ENCODE measurements at regions not wholly inside any gene's neighbourhood (a gene's known extent, or its start where the extent isn't known, plus 50 kb on each side); places are given as distances from the start of the nearest gene placed in this dataset.

DNA sequence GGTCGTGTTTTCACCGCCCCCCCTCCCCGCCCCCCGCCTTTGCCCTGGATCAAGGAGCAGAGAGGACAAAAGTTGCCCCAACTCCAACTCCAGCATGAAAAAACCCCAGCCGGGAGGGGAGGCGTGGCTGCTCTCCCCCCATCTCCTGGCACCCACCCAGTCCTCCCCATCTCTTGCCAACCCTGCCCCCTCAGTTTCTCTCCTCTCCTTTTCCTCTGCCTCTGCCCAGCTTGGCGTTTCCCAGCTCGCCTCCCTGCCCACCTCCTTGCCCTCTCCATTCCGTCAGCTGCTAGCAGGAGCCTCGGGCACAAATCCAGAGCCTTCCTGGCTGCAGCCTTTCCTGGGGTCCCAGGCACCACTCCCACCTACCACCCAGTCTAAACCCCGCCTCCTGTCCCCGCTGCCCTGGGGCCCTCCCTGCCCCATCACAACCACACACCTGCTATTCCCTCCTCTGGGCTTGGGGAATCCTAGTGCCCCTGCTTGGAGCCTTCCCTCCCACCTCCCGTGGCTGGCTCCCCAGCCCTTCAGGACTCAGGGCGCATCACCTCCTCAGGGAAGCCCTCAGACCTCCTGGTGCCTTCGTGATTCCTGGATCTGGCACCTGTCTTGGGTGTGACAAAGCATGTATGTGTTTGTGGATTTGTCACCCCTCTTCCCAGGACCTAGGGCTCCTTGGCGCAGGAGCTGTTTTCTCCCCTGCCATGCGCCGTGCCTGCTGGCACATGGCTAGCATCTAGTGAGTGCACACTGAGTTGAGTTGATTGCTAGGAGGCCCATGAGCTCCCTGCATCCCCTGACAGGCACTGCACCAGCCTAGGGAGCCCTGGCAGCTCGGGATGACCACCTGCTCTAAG lies 209.1 kb downstream of the TFCP2L1 start:
- H3K27me3 ChIP-seq (ENCODE audit: insufficient read depth, low read depth, low read length): peaks cover 11% of the 10 kb centered on the region
- H3K4me2 ChIP-seq (ENCODE audit: low read length): no peak overlapping the region
- no peaks in the 10 kb centered on the region for H3K36me3 ChIP-seq (ENCODE audit: insufficient read depth, low read length)
- no peaks in the 10 kb centered on the region for H4K20me1 ChIP-seq (ENCODE audit: insufficient read depth)
- H3K9ac ChIP-seq (ENCODE audit: low read length): no peak overlapping the region
- no peaks in the 10 kb centered on the region for H3F3A ChIP-seq (ENCODE audit: insufficient read depth, low read length, poor library complexity, severe bottlenecking)
- H3K79me2 ChIP-seq (replicated peaks; ENCODE audit: insufficient read depth, low read length): no peaks in the 10 kb centered on the region
- no peak overlapping the region for H3K4me3 ChIP-seq (ENCODE audit: low read length)
- TF ChIP-seq TAF1 (IDR thresholded peaks at IDR 0.05; ENCODE audit: low read depth): no peak
- no peak for TF ChIP-seq POLR2AphosphoS5 (IDR thresholded peaks at IDR 0.05)
- TF ChIP-seq, protein P1, sequence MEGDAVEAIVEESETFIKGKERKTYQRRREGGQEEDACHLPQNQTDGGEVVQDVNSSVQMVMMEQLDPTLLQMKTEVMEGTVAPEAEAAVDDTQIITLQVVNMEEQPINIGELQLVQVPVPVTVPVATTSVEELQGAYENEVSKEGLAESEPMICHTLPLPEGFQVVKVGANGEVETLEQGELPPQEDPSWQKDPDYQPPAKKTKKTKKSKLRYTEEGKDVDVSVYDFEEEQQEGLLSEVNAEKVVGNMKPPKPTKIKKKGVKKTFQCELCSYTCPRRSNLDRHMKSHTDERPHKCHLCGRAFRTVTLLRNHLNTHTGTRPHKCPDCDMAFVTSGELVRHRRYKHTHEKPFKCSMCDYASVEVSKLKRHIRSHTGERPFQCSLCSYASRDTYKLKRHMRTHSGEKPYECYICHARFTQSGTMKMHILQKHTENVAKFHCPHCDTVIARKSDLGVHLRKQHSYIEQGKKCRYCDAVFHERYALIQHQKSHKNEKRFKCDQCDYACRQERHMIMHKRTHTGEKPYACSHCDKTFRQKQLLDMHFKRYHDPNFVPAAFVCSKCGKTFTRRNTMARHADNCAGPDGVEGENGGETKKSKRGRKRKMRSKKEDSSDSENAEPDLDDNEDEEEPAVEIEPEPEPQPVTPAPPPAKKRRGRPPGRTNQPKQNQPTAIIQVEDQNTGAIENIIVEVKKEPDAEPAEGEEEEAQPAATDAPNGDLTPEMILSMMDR (IDR thresholded peaks at IDR 0.05; ENCODE audit: poor library complexity, severe bottlenecking): no peak
- no peak for TF ChIP-seq RAD21 (conservative IDR thresholded peaks at IDR 0.05)
- TF ChIP-seq EP300 (conservative IDR thresholded peaks at IDR 0.05; ENCODE audit: poor library complexity, severe bottlenecking): no peak
- TF ChIP-seq, protein P2, sequence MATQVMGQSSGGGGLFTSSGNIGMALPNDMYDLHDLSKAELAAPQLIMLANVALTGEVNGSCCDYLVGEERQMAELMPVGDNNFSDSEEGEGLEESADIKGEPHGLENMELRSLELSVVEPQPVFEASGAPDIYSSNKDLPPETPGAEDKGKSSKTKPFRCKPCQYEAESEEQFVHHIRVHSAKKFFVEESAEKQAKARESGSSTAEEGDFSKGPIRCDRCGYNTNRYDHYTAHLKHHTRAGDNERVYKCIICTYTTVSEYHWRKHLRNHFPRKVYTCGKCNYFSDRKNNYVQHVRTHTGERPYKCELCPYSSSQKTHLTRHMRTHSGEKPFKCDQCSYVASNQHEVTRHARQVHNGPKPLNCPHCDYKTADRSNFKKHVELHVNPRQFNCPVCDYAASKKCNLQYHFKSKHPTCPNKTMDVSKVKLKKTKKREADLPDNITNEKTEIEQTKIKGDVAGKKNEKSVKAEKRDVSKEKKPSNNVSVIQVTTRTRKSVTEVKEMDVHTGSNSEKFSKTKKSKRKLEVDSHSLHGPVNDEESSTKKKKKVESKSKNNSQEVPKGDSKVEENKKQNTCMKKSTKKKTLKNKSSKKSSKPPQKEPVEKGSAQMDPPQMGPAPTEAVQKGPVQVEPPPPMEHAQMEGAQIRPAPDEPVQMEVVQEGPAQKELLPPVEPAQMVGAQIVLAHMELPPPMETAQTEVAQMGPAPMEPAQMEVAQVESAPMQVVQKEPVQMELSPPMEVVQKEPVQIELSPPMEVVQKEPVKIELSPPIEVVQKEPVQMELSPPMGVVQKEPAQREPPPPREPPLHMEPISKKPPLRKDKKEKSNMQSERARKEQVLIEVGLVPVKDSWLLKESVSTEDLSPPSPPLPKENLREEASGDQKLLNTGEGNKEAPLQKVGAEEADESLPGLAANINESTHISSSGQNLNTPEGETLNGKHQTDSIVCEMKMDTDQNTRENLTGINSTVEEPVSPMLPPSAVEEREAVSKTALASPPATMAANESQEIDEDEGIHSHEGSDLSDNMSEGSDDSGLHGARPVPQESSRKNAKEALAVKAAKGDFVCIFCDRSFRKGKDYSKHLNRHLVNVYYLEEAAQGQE (IDR thresholded peaks at IDR 0.05; ENCODE audit: borderline replicate concordance): no peak
- no peak for TF ChIP-seq SMC3 (conservative IDR thresholded peaks at IDR 0.05; ENCODE audit: poor library complexity)
- no peak for TF ChIP-seq MXI1 (conservative IDR thresholded peaks at IDR 0.05; ENCODE audit: poor library complexity, severe bottlenecking)
- TF ChIP-seq EZH2 (IDR thresholded peaks at IDR 0.05; ENCODE audit: borderline replicate concordance, insufficient read depth, low read length, poor library complexity, severe bottlenecking): no peak
- no peaks in the 10 kb centered on the region for H3K9me3 ChIP-seq (ENCODE audit: low read length)
- H3K9me2 ChIP-seq (ENCODE audit: insufficient read depth, low read length): no peaks in the 10 kb centered on the region
- H2AFZ ChIP-seq (ENCODE audit: low read depth, low read length): no peak overlapping the region
- no peak overlapping the region for H3K27ac ChIP-seq (ENCODE audit: low read length)

DNA sequence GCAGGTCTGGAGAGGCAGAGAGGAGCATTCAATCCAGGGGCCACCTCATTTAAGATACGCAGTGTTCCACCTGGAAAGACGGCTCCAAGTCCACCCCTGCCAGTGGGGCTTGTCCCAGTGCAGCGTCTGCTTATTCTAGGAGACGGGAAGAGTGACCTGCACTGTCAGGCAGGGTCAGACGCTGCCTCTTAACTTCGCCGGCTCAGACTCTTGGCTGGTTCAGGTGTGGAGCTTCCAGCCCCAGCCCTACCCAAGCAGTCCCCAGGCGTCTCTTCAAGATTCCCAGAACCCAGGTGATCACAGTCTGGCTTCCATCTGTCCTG lies 208.5 kb downstream of the TFCP2L1 start:
- Histone ChIP-seq H3K9me3 (ENCODE audit: low read length) (no peaks in the 10 kb centered on the region), H3K79me2 (replicated peaks; ENCODE audit: insufficient read depth, low read length) (no peaks in the 10 kb centered on the region), H3K4me3 (ENCODE audit: low read length) (no peak overlapping the region), H3K9me2 (ENCODE audit: insufficient read depth, low read length) (no peaks in the 10 kb centered on the region), H3K27me3 (ENCODE audit: insufficient read depth, low read depth, low read length) (peaks cover 11% of the 10 kb centered on the region), H2AFZ (ENCODE audit: low read depth, low read length) (no peak overlapping the region), H3K4me2 (ENCODE audit: low read length) (no peak overlapping the region), H3K9ac (ENCODE audit: low read length) (no peak overlapping the region), H3K36me3 (ENCODE audit: insufficient read depth, low read length) (no peaks in the 10 kb centered on the region), H3F3A (ENCODE audit: insufficient read depth, low read length, poor library complexity, severe bottlenecking) (no peaks in the 10 kb centered on the region), H4K20me1 (ENCODE audit: insufficient read depth) (no peaks in the 10 kb centered on the region), H3K27ac (ENCODE audit: low read length) (no peak overlapping the region)
- TF ChIP-seq MXI1 (conservative IDR thresholded peaks at IDR 0.05; ENCODE audit: poor library complexity, severe bottlenecking) (no peak), SMC3 (conservative IDR thresholded peaks at IDR 0.05; ENCODE audit: poor library complexity) (no peak), EP300 (conservative IDR thresholded peaks at IDR 0.05; ENCODE audit: poor library complexity, severe bottlenecking) (no peak), TAF1 (IDR thresholded peaks at IDR 0.05; ENCODE audit: low read depth) (no peak), EZH2 (IDR thresholded peaks at IDR 0.05; ENCODE audit: borderline replicate concordance, insufficient read depth, low read length, poor library complexity, severe bottlenecking) (no peak), POLR2AphosphoS5 (IDR thresholded peaks at IDR 0.05) (no peak), RAD21 (conservative IDR thresholded peaks at IDR 0.05) (no peak)
- TF ChIP-seq, protein P2 (IDR thresholded peaks at IDR 0.05; ENCODE audit: borderline replicate concordance): no peak
- TF ChIP-seq, protein P1 (IDR thresholded peaks at IDR 0.05; ENCODE audit: poor library complexity, severe bottlenecking): no peak

Measured in neural cell (in vitro differentiated cells).